ENCODE measurements at regions not wholly inside any gene's neighbourhood (a gene's known extent, or its start where the extent isn't known, plus 50 kb on each side); places are given as distances from the start of the nearest gene placed in this dataset.

DNA sequence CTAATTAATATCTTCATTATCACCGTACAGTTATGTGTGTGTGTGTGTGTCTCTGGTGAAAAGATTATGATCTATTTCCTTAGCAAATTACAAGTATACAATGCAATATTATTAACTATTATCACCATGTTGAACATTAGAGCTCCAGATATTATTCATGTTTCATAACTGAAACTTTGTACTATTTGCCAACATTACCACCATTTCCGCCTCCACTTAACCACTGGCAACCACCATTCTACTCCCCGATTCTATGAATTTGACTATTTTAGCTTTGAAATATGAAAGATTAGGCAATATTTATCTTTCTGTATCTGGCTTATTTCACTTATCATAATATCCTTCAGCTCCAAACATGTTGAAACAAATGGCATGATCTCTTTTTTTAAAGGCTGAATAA lies 717.9 kb downstream of the ARAP2 start:
- Mint-ChIP-seq H3K27ac (ENCODE audit: unreplicated experiment) (no peak overlapping the region), H3K36me3 (ENCODE audit: low read depth, unreplicated experiment) (no peaks in the 10 kb centered on the region), H3K4me3 (ENCODE audit: unreplicated experiment) (no peak overlapping the region), H3K4me1 (ENCODE audit: unreplicated experiment) (no peaks in the 10 kb centered on the region), H3K27me3 (ENCODE audit: unreplicated experiment) (no peaks in the 10 kb centered on the region), H3K9me3 (ENCODE audit: unreplicated experiment) (no peaks in the 10 kb centered on the region)
- no peak for TF ChIP-seq CTCF (IDR thresholded peaks at IDR 0.05; ENCODE audit: unreplicated experiment)
- DNase-seq (ENCODE audit: low spot score), result no peak

DNA sequence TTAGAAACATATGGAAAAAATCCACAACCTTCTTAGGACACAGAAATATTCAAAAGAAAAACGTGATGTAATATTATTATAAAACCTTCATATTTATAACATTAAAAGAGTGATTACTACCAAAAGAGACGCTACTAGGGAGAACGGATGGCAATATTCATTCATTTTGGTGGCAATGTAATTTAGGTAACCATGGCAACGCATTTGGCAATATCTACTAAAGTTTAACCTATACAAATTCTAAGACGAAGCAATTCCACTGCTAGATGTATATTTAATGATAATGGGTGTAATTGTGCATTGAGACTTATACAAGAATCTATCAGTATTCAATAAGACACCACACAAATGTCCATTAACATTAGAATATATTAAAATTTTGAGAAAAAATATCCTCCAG lies 709.4 kb downstream of the ARAP2 start:
- no peaks in the 10 kb centered on the region for H3K9me3 Mint-ChIP-seq (ENCODE audit: unreplicated experiment)
- H3K27me3 Mint-ChIP-seq (ENCODE audit: unreplicated experiment), result no peaks in the 10 kb centered on the region
- no peak overlapping the region for H3K27ac Mint-ChIP-seq (ENCODE audit: unreplicated experiment)

GRCh38 chr4:35538807-35539206 lies 705.5 kb downstream of the ARAP2 start:
- H3K4me3 Mint-ChIP-seq (ENCODE audit: unreplicated experiment), result no peak overlapping the region

More for the DNA sequence above, 709.4 kb downstream of the ARAP2 start:
- H3K4me1 Mint-ChIP-seq (ENCODE audit: unreplicated experiment), result no peaks in the 10 kb centered on the region
- no peaks in the 10 kb centered on the region for H3K36me3 Mint-ChIP-seq (ENCODE audit: low read depth, unreplicated experiment)
- TF ChIP-seq CTCF (IDR thresholded peaks at IDR 0.05; ENCODE audit: unreplicated experiment), result no peak
- H3K4me3 Mint-ChIP-seq (ENCODE audit: unreplicated experiment), result no peak overlapping the region
- DNase-seq (ENCODE audit: low spot score), result no peak

GRCh38 chr4:35539404-35540055 lies 704.8 kb downstream of the ARAP2 start:
- no peak for DNase-seq (ENCODE audit: low spot score)
- H3K36me3 Mint-ChIP-seq (ENCODE audit: low read depth, unreplicated experiment), result no peaks in the 10 kb centered on the region
- no peak for TF ChIP-seq CTCF (IDR thresholded peaks at IDR 0.05; ENCODE audit: unreplicated experiment)
- H3K4me3 Mint-ChIP-seq (ENCODE audit: unreplicated experiment), result no peak overlapping the region
- no peaks in the 10 kb centered on the region for H3K4me1 Mint-ChIP-seq (ENCODE audit: unreplicated experiment)
- no peak overlapping the region for H3K27ac Mint-ChIP-seq (ENCODE audit: unreplicated experiment)
- H3K9me3 Mint-ChIP-seq (ENCODE audit: unreplicated experiment), result no peaks in the 10 kb centered on the region
- H3K27me3 Mint-ChIP-seq (ENCODE audit: unreplicated experiment), result no peaks in the 10 kb centered on the region

More at GRCh38 chr4:35538807-35539206, 705.5 kb downstream of the ARAP2 start:
- no peak for DNase-seq (ENCODE audit: low spot score)
- TF ChIP-seq CTCF (IDR thresholded peaks at IDR 0.05; ENCODE audit: unreplicated experiment), result no peak
- Mint-ChIP-seq H3K4me1 (ENCODE audit: unreplicated experiment) (no peaks in the 10 kb centered on the region), H3K27ac (ENCODE audit: unreplicated experiment) (no peak overlapping the region), H3K9me3 (ENCODE audit: unreplicated experiment) (no peaks in the 10 kb centered on the region), H3K36me3 (ENCODE audit: low read depth, unreplicated experiment) (no peaks in the 10 kb centered on the region), H3K27me3 (ENCODE audit: unreplicated experiment) (no peaks in the 10 kb centered on the region)

- no peak overlapping the region for H3K27ac Mint-ChIP-seq (ENCODE audit: unreplicated experiment)
- no peaks in the 10 kb centered on the region for H3K9me3 Mint-ChIP-seq (ENCODE audit: unreplicated experiment)
- no peaks in the 10 kb centered on the region for H3K36me3 Mint-ChIP-seq (ENCODE audit: low read depth, unreplicated experiment)
- DNase-seq (ENCODE audit: low spot score), result no peak
- no peak for TF ChIP-seq CTCF (IDR thresholded peaks at IDR 0.05; ENCODE audit: unreplicated experiment)
- H3K4me3 Mint-ChIP-seq (ENCODE audit: unreplicated experiment), result no peak overlapping the region
- H3K4me1 Mint-ChIP-seq (ENCODE audit: unreplicated experiment), result no peaks in the 10 kb centered on the region
- H3K27me3 Mint-ChIP-seq (ENCODE audit: unreplicated experiment), result no peaks in the 10 kb centered on the region
Observed at GRCh38 chr4:35541146-35541887, 703.0 kb downstream of the ARAP2 start.

All from endothelial cell (in vitro differentiated cells).